Calu3 (cell line): ENCODE measurements at regions not wholly inside any gene's neighbourhood (a gene's known extent, or its start where the extent isn't known, plus 50 kb on each side); places are given as distances from the start of the nearest gene placed in this dataset.

Experiments used
- BruUV-seq: library from RNA; stranded (reverse); fragments of 400-500 nt; replicated peaks from 2 replicates; lab custom pipeline; 2021; lab: Mats Ljungman, UMichigan
- CTCF ChIA-PET: fragments of 300-600 bp; sonication (Branson Sonifier 250); formaldehyde crosslinking; loops from one replicate; lab custom pipeline; 2022; ENCODE audit warnings: antibody characterized with exemption; lab: Charles Lee
- DNase-seq: peaks from one replicate; pipeline ENCODE4 v3.0.0; 2022
- H3K27ac Mint-ChIP-seq: one replicate; pipeline ENCODE4 v1.8.0; 2022; ENCODE audit warnings: mixed read lengths; ENCODE audit not compliant: unreplicated experiment
- H3K27me3 Mint-ChIP-seq: one replicate; pipeline ENCODE4 v1.8.0; 2022; ENCODE audit warnings: mixed read lengths; ENCODE audit not compliant: unreplicated experiment
- H3K36me3 Mint-ChIP-seq: one replicate; pipeline ENCODE4 v1.8.0; 2022; ENCODE audit warnings: mild to moderate bottlenecking, moderate library complexity, mixed read lengths; ENCODE audit not compliant: insufficient read depth, unreplicated experiment
- H3K4me1 Mint-ChIP-seq: one replicate; pipeline ENCODE4 v1.8.0; 2022; ENCODE audit warnings: mild to moderate bottlenecking, low read depth, mixed read lengths; ENCODE audit not compliant: unreplicated experiment
- H3K4me3 Mint-ChIP-seq: one replicate; pipeline ENCODE4 v1.8.0; 2022; ENCODE audit warnings: mild to moderate bottlenecking, low read depth, moderate library complexity, mixed read lengths; ENCODE audit not compliant: unreplicated experiment
- H3K9me3 Mint-ChIP-seq: one replicate; pipeline ENCODE4 v1.8.0; 2022; ENCODE audit warnings: low read depth, mixed read lengths; ENCODE audit not compliant: unreplicated experiment
- CTCF ChIP-seq: fragments of 200-600 bp; IDR thresholded peaks from one replicate; pipeline ENCODE4 v1.8.0; 2022; ENCODE audit warnings: antibody characterized with exemption; ENCODE audit not compliant: unreplicated experiment
- intact Hi-C: fragments of 100-400 bp; cut with micrococcal nuclease; formaldehyde crosslinking; loops from one replicate; pipeline ENCODE4 v1.10.0; 2022; ENCODE audit not compliant: unreplicated experiment

- intact Hi-C loops, result no loop called here
- Mint-ChIP-seq H3K36me3 (no peaks in the 10 kb centered on the region), H3K27ac (no peak overlapping the region), H3K4me1 (no peaks in the 10 kb centered on the region), H3K27me3 (peaks cover 79% of the 10 kb centered on the region), H3K4me3 (no peak overlapping the region), H3K9me3 (no peaks in the 10 kb centered on the region)
- no peak for TF ChIP-seq CTCF
- CTCF ChIA-PET, result no interaction called here
- BruUV-seq, result no TSS peak
- no peak for DNase-seq
Observed at GRCh38 chr17:77867308-77867781, 91.2 kb upstream of the TNRC6C start.

GRCh38 chr17:77867976-77868713 lies 90.4 kb upstream of the TNRC6C start:
- DNase-seq, result no peak
- intact Hi-C loops, result no loop called here
- BruUV-seq, result no TSS peak
- Mint-ChIP-seq H3K27me3 (peaks cover 79% of the 10 kb centered on the region), H3K27ac (no peak overlapping the region), H3K4me1 (no peaks in the 10 kb centered on the region), H3K36me3 (no peaks in the 10 kb centered on the region), H3K4me3 (no peak overlapping the region), H3K9me3 (no peaks in the 10 kb centered on the region)
- no peak for TF ChIP-seq CTCF
- CTCF ChIA-PET, result interaction anchor here (0.7 to 1.2 kb wide), 2 partner anchors 9 to 13 kb away, joined by 4 to 5 read pairs; no protein-coding TSS in a partner anchor

GRCh38 chr17:77869041-77869599 lies 89.4 kb upstream of the TNRC6C start:
- DNase-seq, result no peak
- Mint-ChIP-seq H3K4me1 (no peaks in the 10 kb centered on the region), H3K9me3 (no peaks in the 10 kb centered on the region), H3K4me3 (no peak overlapping the region), H3K36me3 (no peaks in the 10 kb centered on the region), H3K27me3 (peaks cover 79% of the 10 kb centered on the region), H3K27ac (no peak overlapping the region)
- BruUV-seq, result no TSS peak
- intact Hi-C loops, result no loop called here
- TF ChIP-seq CTCF, result no peak
- CTCF ChIA-PET, result interaction anchor here (0.7 to 1.2 kb wide), 2 partner anchors 10 to 14 kb away, joined by 4 to 5 read pairs; no protein-coding TSS in a partner anchor

- Mint-ChIP-seq H3K9me3 (no peaks in the 10 kb centered on the region), H3K27me3 (peaks cover 79% of the 10 kb centered on the region), H3K4me3 (no peak overlapping the region), H3K27ac (no peak overlapping the region), H3K4me1 (no peaks in the 10 kb centered on the region), H3K36me3 (no peaks in the 10 kb centered on the region)
- no peak for DNase-seq
- intact Hi-C loops, result no loop called here
- CTCF ChIA-PET, result interaction anchor here (0.6 kb wide), 1 partner anchor 113 kb away, joined by 3 read pairs; no protein-coding TSS in a partner anchor
- BruUV-seq, result no TSS peak
- TF ChIP-seq CTCF, result no peak
Observed at GRCh38 chr17:77869665-77870132, 88.8 kb upstream of the TNRC6C start.
